Neural cell (in vitro differentiated cells): ENCODE measurements at regions not wholly inside any gene's neighbourhood (a gene's known extent, or its start where the extent isn't known, plus 50 kb on each side); places are given as distances from the start of the nearest gene placed in this dataset.

Experiments used
- H2AFZ ChIP-seq: fragments of 200-600, 300-800 bp; sonication (generic), shearing (Covaris generic); 2 replicates; pipeline ENCODE4 v1.6.0; 2014; ENCODE audit warnings: low read depth, mild to moderate bottlenecking, antibody characterized with exemption, low read length, moderate library complexity
- H3F3A ChIP-seq: fragments of 200-600 bp; shearing (Covaris generic); 2 replicates; pipeline ENCODE4 v1.6.1; 2016; ENCODE audit warnings: mild to moderate bottlenecking, moderate library complexity, mixed read lengths, antibody characterized with exemption, low read length; ENCODE audit not compliant: insufficient read depth, poor library complexity, severe bottlenecking
- H3K27ac ChIP-seq: fragments of 200-600, 300-800 bp; sonication (generic), shearing (Covaris generic); 2 replicates; pipeline ENCODE4 v1.5.1; 2014; ENCODE audit warnings: mild to moderate bottlenecking, low read length, moderate library complexity
- H3K27me3 ChIP-seq: fragments of 300-800, 200-600 bp; sonication (generic), shearing (Covaris generic); 2 replicates; pipeline ENCODE4 v1.6.0; 2014; ENCODE audit warnings: mild to moderate bottlenecking, low read depth, low read length, moderate library complexity; ENCODE audit not compliant: insufficient read depth
- H3K36me3 ChIP-seq: fragments of 300-800, 200-600 bp; sonication (generic), shearing (Covaris generic); 2 replicates; pipeline ENCODE4 v1.5.1; 2014; ENCODE audit warnings: mild to moderate bottlenecking, antibody characterized with exemption, low read length, moderate library complexity; ENCODE audit not compliant: insufficient read depth
- H3K4me2 ChIP-seq: fragments of 300-800, 200-600 bp; sonication (generic), shearing (Covaris generic); 2 replicates; pipeline ENCODE4 v1.6.0; 2014; ENCODE audit warnings: mild to moderate bottlenecking, low read length
- H3K4me3 ChIP-seq: fragments of 300-800, 200-600 bp; sonication (generic), shearing (Covaris generic); 2 replicates; pipeline ENCODE4 v1.5.1; 2014; ENCODE audit warnings: mild to moderate bottlenecking, low read length, moderate library complexity
- H3K79me2 ChIP-seq: fragments of 200-600 bp; shearing (Covaris generic); replicated peaks from 2 replicates; pipeline ENCODE4 v1.6.0; 2014; ENCODE audit warnings: mild to moderate bottlenecking, low read length, moderate library complexity; ENCODE audit not compliant: insufficient read depth
- H3K9ac ChIP-seq: fragments of 300-800, 200-600 bp; sonication (generic), shearing (Covaris generic); 2 replicates; pipeline ENCODE4 v1.6.1; 2016; ENCODE audit warnings: mild to moderate bottlenecking, low read length, mixed read lengths
- H3K9me2 ChIP-seq: fragments of 200-600 bp; shearing (Covaris generic); 2 replicates; pipeline ENCODE4 v1.6.1; 2016; ENCODE audit warnings: mild to moderate bottlenecking, low read length, mixed read lengths; ENCODE audit not compliant: insufficient read depth
- H3K9me3 ChIP-seq: fragments of 200-600, 300-800 bp; sonication (generic), shearing (Covaris generic); 2 replicates; pipeline ENCODE4 v1.6.1; 2016; ENCODE audit warnings: mild to moderate bottlenecking, mixed run types, low read length, moderate library complexity, mixed read lengths
- H4K20me1 ChIP-seq: fragments of 200-600 bp; shearing (Covaris generic); 2 replicates; pipeline ENCODE4 v1.6.1; 2016; ENCODE audit warnings: mild to moderate bottlenecking, mixed run types; ENCODE audit not compliant: insufficient read depth
- EP300 ChIP-seq: fragments of 450-650 bp; conservative IDR thresholded peaks from 2 replicates; pipeline ENCODE4 v1.6.1; 2014; ENCODE audit warnings: antibody characterized with exemption, mild to moderate bottlenecking, moderate library complexity; ENCODE audit not compliant: poor library complexity, severe bottlenecking
- EZH2 ChIP-seq: fragments of 200-600, 300-800 bp; shearing (Covaris generic), sonication (generic); IDR thresholded peaks from 2 replicates; pipeline ENCODE4 v1.6.1; 2014; ENCODE audit warnings: antibody characterized with exemption, low read length, borderline replicate concordance, mild to moderate bottlenecking; ENCODE audit not compliant: insufficient read depth, poor library complexity, severe bottlenecking
- MXI1 ChIP-seq: fragments of 450-650 bp; conservative IDR thresholded peaks from 2 replicates; pipeline ENCODE4 v1.6.1; 2014; ENCODE audit warnings: antibody characterized with exemption, mild to moderate bottlenecking; ENCODE audit not compliant: poor library complexity, severe bottlenecking
- POLR2AphosphoS5 ChIP-seq: IDR thresholded peaks from 2 replicates; pipeline ENCODE4 v1.6.1; 2012
- RAD21 ChIP-seq: fragments of 450-650 bp; conservative IDR thresholded peaks from 2 replicates; pipeline ENCODE4 v1.6.1; 2014; ENCODE audit warnings: antibody characterized with exemption, mild to moderate bottlenecking, moderate library complexity
- SMC3 ChIP-seq: fragments of 450-650 bp; conservative IDR thresholded peaks from 2 replicates; pipeline ENCODE4 v1.6.1; 2014; ENCODE audit warnings: antibody characterized with exemption, mild to moderate bottlenecking, moderate library complexity; ENCODE audit not compliant: poor library complexity
- TAF1 ChIP-seq: IDR thresholded peaks from 2 replicates; pipeline ENCODE4 v1.6.1; 2012; ENCODE audit warnings: low read depth
- TF ChIP-seq, protein P1 (sequence below): IDR thresholded peaks from 2 replicates; pipeline ENCODE4 v1.6.1; 2012; ENCODE audit warnings: borderline replicate concordance
- TF ChIP-seq, protein P2 (sequence below): fragments of 450-650 bp; IDR thresholded peaks from 2 replicates; pipeline ENCODE4 v1.5.1; 2014; ENCODE audit warnings: antibody characterized with exemption, mild to moderate bottlenecking, moderate library complexity; ENCODE audit not compliant: poor library complexity, severe bottlenecking

DNA sequence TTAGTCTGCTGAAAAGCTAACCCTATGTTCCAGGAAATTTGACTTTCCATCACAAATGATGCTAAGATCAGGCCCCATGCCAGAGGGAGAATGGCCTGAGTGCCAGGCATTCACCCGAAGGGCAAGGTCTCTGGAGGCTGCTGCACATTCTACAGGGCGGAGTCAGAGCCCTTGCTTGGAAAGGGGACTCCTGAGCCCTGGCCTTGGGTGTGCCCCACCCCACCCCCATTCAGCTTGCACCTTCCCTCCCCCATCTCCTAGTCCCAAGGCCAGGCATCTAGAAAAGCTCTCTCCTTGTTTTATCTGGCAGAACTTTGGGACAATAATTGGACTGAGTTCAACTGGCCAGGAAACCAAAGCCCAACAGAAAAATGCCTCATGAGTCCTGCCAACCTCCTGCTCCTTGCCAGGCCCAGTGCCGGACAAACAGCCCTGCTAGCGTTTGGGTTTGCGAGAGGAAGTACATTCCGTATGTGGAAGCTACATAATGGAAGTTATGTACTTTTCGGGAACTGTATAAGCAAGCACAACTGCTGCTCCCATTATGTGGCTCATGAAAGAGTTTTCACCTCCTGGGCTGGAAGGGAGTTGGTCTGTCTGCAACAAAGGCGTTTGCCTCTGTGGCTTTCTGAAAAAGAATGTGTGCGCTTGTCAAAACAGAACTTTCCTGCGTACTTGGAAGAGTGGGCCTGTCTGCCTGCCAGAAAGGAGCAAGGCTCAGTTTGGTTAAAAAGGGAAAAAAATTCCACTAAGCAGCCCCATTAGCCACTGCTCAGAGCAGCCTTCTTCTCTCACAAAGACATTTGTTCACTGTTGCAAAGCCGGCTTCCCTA lies 321.5 kb upstream of the CTNNB1 start:
- no peak overlapping the region for H3K27ac ChIP-seq
- no peaks in the 10 kb centered on the region for H3K9me3 ChIP-seq
- no peaks in the 10 kb centered on the region for H3K27me3 ChIP-seq
- H4K20me1 ChIP-seq = no peaks in the 10 kb centered on the region
- no peaks in the 10 kb centered on the region for H3K79me2 ChIP-seq
- no peaks in the 10 kb centered on the region for H3K9me2 ChIP-seq
- H3F3A ChIP-seq = no peaks in the 10 kb centered on the region
- no peak overlapping the region for H2AFZ ChIP-seq
- no peak overlapping the region for H3K9ac ChIP-seq
- no peak for TF ChIP-seq SMC3
- no peak for TF ChIP-seq TAF1
- TF ChIP-seq EZH2 = no peak
- no peak for TF ChIP-seq EP300
- TF ChIP-seq, protein P1, sequence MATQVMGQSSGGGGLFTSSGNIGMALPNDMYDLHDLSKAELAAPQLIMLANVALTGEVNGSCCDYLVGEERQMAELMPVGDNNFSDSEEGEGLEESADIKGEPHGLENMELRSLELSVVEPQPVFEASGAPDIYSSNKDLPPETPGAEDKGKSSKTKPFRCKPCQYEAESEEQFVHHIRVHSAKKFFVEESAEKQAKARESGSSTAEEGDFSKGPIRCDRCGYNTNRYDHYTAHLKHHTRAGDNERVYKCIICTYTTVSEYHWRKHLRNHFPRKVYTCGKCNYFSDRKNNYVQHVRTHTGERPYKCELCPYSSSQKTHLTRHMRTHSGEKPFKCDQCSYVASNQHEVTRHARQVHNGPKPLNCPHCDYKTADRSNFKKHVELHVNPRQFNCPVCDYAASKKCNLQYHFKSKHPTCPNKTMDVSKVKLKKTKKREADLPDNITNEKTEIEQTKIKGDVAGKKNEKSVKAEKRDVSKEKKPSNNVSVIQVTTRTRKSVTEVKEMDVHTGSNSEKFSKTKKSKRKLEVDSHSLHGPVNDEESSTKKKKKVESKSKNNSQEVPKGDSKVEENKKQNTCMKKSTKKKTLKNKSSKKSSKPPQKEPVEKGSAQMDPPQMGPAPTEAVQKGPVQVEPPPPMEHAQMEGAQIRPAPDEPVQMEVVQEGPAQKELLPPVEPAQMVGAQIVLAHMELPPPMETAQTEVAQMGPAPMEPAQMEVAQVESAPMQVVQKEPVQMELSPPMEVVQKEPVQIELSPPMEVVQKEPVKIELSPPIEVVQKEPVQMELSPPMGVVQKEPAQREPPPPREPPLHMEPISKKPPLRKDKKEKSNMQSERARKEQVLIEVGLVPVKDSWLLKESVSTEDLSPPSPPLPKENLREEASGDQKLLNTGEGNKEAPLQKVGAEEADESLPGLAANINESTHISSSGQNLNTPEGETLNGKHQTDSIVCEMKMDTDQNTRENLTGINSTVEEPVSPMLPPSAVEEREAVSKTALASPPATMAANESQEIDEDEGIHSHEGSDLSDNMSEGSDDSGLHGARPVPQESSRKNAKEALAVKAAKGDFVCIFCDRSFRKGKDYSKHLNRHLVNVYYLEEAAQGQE = no peak
- TF ChIP-seq RAD21 = no peak
- TF ChIP-seq MXI1 = no peak
- TF ChIP-seq, protein P2, sequence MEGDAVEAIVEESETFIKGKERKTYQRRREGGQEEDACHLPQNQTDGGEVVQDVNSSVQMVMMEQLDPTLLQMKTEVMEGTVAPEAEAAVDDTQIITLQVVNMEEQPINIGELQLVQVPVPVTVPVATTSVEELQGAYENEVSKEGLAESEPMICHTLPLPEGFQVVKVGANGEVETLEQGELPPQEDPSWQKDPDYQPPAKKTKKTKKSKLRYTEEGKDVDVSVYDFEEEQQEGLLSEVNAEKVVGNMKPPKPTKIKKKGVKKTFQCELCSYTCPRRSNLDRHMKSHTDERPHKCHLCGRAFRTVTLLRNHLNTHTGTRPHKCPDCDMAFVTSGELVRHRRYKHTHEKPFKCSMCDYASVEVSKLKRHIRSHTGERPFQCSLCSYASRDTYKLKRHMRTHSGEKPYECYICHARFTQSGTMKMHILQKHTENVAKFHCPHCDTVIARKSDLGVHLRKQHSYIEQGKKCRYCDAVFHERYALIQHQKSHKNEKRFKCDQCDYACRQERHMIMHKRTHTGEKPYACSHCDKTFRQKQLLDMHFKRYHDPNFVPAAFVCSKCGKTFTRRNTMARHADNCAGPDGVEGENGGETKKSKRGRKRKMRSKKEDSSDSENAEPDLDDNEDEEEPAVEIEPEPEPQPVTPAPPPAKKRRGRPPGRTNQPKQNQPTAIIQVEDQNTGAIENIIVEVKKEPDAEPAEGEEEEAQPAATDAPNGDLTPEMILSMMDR = no peak
- TF ChIP-seq POLR2AphosphoS5 = no peak
- H3K4me3 ChIP-seq = no peak overlapping the region
- no peak overlapping the region for H3K4me2 ChIP-seq
- no peaks in the 10 kb centered on the region for H3K36me3 ChIP-seq

DNA sequence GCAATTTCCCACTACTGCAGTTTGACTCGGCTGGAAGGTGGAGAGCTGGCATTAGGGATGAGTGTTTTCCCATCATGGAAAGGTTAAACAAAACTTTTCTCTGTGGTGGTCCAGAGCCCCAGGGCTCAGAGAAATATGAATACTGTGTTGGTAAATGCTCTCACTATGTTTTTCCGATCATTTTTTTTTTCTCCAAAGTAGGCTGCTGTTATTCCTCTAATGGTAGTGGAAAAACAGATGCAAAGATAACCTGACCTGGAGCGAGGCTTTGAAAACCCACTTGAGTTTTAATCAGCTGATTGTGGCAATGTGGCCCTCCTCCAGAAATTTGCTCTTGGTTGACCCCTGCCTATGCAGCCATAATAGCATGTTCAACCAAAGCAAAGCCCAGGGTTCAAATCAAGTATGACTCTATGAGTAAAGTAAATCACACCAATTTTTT lies 320.8 kb upstream of the CTNNB1 start:
- no peak overlapping the region for H3K27ac ChIP-seq
- H3K79me2 ChIP-seq = no peaks in the 10 kb centered on the region
- H4K20me1 ChIP-seq = no peaks in the 10 kb centered on the region
- no peak overlapping the region for H3K4me2 ChIP-seq
- TF ChIP-seq SMC3 (no peak), EP300 (no peak), POLR2AphosphoS5 (no peak)
- TF ChIP-seq, protein P2 = no peak
- TF ChIP-seq, protein P1 = no peak
- no peaks in the 10 kb centered on the region for H3K9me3 ChIP-seq
- H2AFZ ChIP-seq = no peak overlapping the region
- no peak overlapping the region for H3K4me3 ChIP-seq
- H3F3A ChIP-seq = no peaks in the 10 kb centered on the region
- no peaks in the 10 kb centered on the region for H3K27me3 ChIP-seq
- H3K9ac ChIP-seq = no peak overlapping the region
- H3K36me3 ChIP-seq = no peaks in the 10 kb centered on the region
- no peaks in the 10 kb centered on the region for H3K9me2 ChIP-seq
